ENCODE measurements at regions not wholly inside any gene's neighbourhood (a gene's known extent, or its start where the extent isn't known, plus 50 kb on each side); places are given as distances from the start of the nearest gene placed in this dataset.

DNA sequence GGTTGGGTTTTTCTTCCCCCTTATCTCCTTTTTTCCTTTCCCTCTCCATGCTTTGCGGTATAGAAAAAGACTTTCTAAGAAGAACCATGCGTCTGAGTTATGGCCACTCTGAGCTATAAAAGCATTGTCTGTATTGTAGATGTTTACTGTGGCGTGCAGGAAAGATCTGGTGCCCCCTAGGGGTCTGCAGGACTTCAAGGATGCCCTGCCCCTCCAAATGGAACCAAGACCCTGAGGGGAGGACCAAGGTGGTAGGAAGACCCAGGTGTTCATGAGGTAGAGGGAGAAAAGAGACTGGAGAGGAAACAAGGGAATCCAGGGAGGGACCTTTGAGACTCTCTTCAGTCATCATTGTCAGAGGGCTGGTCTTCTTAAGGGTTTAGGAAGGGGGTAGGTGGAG lies 68.8 kb downstream of the CYP26A1 start:
- RAD21 ChIA-PET (ENCODE audit: low non-redundant PET in 1 of 2, low total read pairs in 2 of 2, uncharacterized antibody in 2 of 2, unreplicated experiment in 2 of 2), result no interaction called here
- H3K9me2 ChIP-seq (ENCODE audit: insufficient read depth), result no peaks in the 10 kb centered on the region
- peaks cover 0 to 5% of the 10 kb centered on the region in 2 experiments; a peak in 1 of 4 replicates for H3K4me1 ChIP-seq (ENCODE audit: control insufficient read depth in 1 of 2, insufficient read depth in 2 of 2, low read length in 2 of 2)

DNA sequence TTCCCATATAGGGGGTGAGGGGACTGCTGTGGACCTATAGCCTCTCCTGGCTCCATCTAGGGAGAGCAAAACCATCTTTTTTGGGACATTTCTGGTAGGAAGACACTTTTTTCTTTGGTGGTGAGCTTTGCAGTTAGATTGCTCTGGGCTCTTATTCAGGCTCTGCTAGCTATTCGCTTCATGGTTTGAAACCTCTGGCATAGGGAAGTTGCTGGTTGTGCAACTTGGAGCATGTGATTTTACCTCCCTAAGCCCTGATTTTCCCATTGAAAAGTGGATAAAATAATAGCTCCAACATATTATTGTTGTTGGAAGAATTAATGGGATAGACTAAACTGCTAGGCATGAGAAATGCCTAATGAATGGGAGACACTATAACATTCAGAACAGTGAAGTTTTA lies 69.6 kb downstream of the CYP26A1 start:
- intact Hi-C loops (cut with micrococcal nuclease), result no loop called here
- Histone ChIP-seq H3K4me3 (replicated peaks in 1 of 2; ENCODE audit: low read depth in 1 of 2, low read length in 2 of 2) (no peak overlapping the region), H4K20me1 (ENCODE audit: insufficient read depth) (no peaks in the 10 kb centered on the region), H3K36me3 (ENCODE audit: control insufficient read depth in 1 of 2, insufficient read depth in 2 of 2, low read length in 2 of 2) (no peaks in the 10 kb centered on the region), H3K9me3 (ENCODE audit: control insufficient read depth in 1 of 2, insufficient read depth in 1 of 2, low read depth in 1 of 2, low read length in 2 of 2) (no peaks in the 10 kb centered on the region), H3K79me2 (ENCODE audit: insufficient read depth, low read length) (no peaks in the 10 kb centered on the region), H3K27me3 (ENCODE audit: insufficient read depth, low read length) (no peaks in the 10 kb centered on the region), H2AFZ (ENCODE audit: low read depth, low read length, poor library complexity, severe bottlenecking) (no peak overlapping the region), H3K9me2 (ENCODE audit: insufficient read depth) (no peaks in the 10 kb centered on the region), H3K9ac (ENCODE audit: low read length) (no peak overlapping the region), H3K4me1 (ENCODE audit: control insufficient read depth in 1 of 2, insufficient read depth in 2 of 2, low read length in 2 of 2) (peaks cover 0 to under 1% of the 10 kb centered on the region in 2 experiments; a peak in 1 of 4 replicates), H3K4me2 (ENCODE audit: low read length) (no peak overlapping the region), H3K27ac (ENCODE audit: low read depth, low read length) (no peak overlapping the region)
- TF ChIP-seq CBX3 (IDR thresholded peaks at IDR 0.05; ENCODE audit: low read depth), result no peak
- TF ChIP-seq POLR2A (IDR thresholded peaks at IDR 0.05; ENCODE audit: borderline replicate concordance, extremely low read depth, insufficient read depth, insufficient read length), result no peak
- no peak for TF ChIP-seq EZH2 (IDR thresholded peaks at IDR 0.05)
- ChIA-PET CTCF (no interaction called here), RAD21 (ENCODE audit: low non-redundant PET in 1 of 2, low total read pairs in 2 of 2, uncharacterized antibody in 2 of 2, unreplicated experiment in 2 of 2) (no interaction called here), POLR2A (no interaction called here)
- ATAC-seq (no peak), DNase-seq (ENCODE audit: low read depth, low spot score) (no peak)
- no TSS peak for BruUV-seq (replicated peaks)

More for the DNA sequence above, 68.8 kb downstream of the CYP26A1 start:
- Histone ChIP-seq H3K4me2 (ENCODE audit: low read length) (no peak overlapping the region), H3K79me2 (ENCODE audit: insufficient read depth, low read length) (no peaks in the 10 kb centered on the region), H4K20me1 (ENCODE audit: insufficient read depth) (no peaks in the 10 kb centered on the region), H3K27me3 (ENCODE audit: insufficient read depth, low read length) (no peaks in the 10 kb centered on the region), H2AFZ (ENCODE audit: low read depth, low read length, poor library complexity, severe bottlenecking) (no peak overlapping the region), H3K27ac (ENCODE audit: low read depth, low read length) (no peak overlapping the region), H3K4me3 (replicated peaks in 1 of 2; ENCODE audit: low read depth in 1 of 2, low read length in 2 of 2) (no peak overlapping the region), H3K9me3 (ENCODE audit: control insufficient read depth in 1 of 2, insufficient read depth in 1 of 2, low read depth in 1 of 2, low read length in 2 of 2) (no peaks in the 10 kb centered on the region), H3K9ac (ENCODE audit: low read length) (no peak overlapping the region), H3K36me3 (ENCODE audit: control insufficient read depth in 1 of 2, insufficient read depth in 2 of 2, low read length in 2 of 2) (no peaks in the 10 kb centered on the region)
- intact Hi-C loops (cut with micrococcal nuclease), result no loop called here
- TF ChIP-seq, protein P1, sequence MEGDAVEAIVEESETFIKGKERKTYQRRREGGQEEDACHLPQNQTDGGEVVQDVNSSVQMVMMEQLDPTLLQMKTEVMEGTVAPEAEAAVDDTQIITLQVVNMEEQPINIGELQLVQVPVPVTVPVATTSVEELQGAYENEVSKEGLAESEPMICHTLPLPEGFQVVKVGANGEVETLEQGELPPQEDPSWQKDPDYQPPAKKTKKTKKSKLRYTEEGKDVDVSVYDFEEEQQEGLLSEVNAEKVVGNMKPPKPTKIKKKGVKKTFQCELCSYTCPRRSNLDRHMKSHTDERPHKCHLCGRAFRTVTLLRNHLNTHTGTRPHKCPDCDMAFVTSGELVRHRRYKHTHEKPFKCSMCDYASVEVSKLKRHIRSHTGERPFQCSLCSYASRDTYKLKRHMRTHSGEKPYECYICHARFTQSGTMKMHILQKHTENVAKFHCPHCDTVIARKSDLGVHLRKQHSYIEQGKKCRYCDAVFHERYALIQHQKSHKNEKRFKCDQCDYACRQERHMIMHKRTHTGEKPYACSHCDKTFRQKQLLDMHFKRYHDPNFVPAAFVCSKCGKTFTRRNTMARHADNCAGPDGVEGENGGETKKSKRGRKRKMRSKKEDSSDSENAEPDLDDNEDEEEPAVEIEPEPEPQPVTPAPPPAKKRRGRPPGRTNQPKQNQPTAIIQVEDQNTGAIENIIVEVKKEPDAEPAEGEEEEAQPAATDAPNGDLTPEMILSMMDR (IDR thresholded peaks at IDR 0.05 in 2 of 3, conservative IDR thresholded peaks at IDR 0.05 in 1 of 3; ENCODE audit: borderline replicate concordance in 1 of 3, insufficient read depth in 1 of 3, low read depth in 2 of 3, low read length in 2 of 3), result peak in 1 of 3 experiments; percentile 11; a peak in 1 of 6 replicates
- no peak for TF ChIP-seq SIN3A (IDR thresholded peaks at IDR 0.05; ENCODE audit: low read depth)
- ChIA-PET POLR2A (no interaction called here), CTCF (no interaction called here)
- no TSS peak for BruUV-seq (replicated peaks)
- ATAC-seq (no peak), DNase-seq (ENCODE audit: low read depth, low spot score) (no peak)

All from HCT116 (cell line).